Astrocyte of the spinal cord (primary cell): ENCODE measurements at regions not wholly inside any gene's neighbourhood (a gene's known extent, or its start where the extent isn't known, plus 50 kb on each side); places are given as distances from the start of the nearest gene placed in this dataset.

Experiments used
- DNase-seq: peaks from one replicate; pipeline ENCODE4 v3.0.0; 2011; ENCODE audit warnings: low read depth, low spot score
- H3K4me3 ChIP-seq: 2 replicates; pipeline ENCODE4 v1.5.1; 2011; ENCODE audit warnings: low read depth, mild to moderate bottlenecking, low read length, moderate library complexity
- in situ Hi-C: cut with HindIII; loops from 2 replicates; pipeline ENCODE4 v1.10.0; 2017; ENCODE audit warnings: low sequenced_read_pairs
- TF ChIP-seq, protein P1 (sequence below): IDR thresholded peaks from 2 replicates; pipeline ENCODE4 v1.5.1; 2012; ENCODE audit warnings: low read depth, mild to moderate bottlenecking, low read length, inconsistent platforms

DNA sequence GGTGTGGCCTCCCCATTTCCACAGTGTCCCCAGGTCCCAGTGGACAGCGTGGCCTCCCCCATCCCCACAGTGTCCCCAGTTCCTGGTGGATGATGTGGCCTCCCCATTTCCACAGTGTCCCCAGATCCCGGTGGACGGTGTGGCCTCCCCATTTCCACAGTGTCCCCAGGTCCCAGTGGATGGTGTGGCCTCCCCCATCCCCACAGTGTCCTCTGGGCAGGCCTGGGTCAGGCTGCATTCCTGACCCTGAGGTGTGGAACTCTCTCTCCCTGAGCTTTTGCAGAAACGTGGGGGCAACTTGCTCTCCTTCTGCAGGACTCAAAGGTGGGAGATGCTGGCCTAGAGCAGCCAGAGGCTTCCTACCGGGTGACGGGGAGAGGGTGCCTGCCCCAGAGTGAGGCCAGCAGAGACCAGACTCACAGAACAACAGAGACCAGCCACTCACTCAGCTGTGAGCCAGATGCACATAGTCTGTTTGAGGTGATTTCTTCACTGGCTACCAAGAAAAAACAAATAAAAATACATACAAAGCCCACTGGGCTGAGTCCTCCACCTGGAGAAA is 85.8 kb upstream of the FGF3 start:
- in situ Hi-C loops, result no loop called here
- TF ChIP-seq, protein P1, sequence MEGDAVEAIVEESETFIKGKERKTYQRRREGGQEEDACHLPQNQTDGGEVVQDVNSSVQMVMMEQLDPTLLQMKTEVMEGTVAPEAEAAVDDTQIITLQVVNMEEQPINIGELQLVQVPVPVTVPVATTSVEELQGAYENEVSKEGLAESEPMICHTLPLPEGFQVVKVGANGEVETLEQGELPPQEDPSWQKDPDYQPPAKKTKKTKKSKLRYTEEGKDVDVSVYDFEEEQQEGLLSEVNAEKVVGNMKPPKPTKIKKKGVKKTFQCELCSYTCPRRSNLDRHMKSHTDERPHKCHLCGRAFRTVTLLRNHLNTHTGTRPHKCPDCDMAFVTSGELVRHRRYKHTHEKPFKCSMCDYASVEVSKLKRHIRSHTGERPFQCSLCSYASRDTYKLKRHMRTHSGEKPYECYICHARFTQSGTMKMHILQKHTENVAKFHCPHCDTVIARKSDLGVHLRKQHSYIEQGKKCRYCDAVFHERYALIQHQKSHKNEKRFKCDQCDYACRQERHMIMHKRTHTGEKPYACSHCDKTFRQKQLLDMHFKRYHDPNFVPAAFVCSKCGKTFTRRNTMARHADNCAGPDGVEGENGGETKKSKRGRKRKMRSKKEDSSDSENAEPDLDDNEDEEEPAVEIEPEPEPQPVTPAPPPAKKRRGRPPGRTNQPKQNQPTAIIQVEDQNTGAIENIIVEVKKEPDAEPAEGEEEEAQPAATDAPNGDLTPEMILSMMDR, result no peak
- DNase-seq, result no peak
- H3K4me3 ChIP-seq, result no peak overlapping the region

DNA sequence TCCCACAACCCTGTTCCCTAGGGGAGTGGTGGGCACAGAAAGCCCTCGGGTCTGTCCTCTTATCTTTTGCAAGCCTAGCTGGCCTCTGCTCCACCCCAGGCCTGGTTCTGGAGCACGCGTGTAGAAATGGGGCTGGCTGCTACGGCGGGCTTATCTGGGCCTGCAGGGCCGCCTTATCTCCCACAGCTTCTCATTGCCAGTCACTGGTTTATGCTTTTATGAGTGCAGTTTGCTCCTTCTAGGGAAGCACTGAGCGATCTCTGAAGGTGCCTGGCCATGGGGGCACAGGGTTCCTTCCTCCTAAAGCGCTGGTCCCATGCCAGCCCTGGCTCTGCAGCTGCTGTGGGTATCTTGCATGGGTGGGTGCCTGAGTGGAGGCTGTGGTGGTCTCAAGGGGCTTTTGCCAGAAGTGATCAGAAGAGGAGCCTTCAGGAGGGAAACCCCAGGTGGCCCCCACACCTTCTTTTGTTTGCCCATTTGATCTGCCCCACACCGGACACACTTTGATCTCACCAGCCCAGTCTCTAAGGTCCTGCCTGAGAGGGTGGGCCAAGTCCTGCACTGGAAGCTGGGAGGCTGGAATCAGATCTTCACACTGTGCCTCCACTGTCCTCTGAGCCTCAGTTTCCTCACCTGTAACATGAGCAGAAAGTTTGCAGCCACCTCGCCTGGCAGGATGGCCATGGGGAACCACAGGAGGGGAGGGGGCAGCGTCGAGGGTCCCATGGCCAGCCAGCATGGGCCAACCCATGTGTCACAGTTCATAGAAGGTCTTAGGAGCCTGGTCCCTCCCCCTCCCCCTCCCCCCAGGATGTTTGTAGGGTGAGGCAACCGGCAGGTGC is 86.6 kb upstream of the FGF3 start:
- in situ Hi-C loops, result no loop called here
- no peak overlapping the region for H3K4me3 ChIP-seq
- DNase-seq, result no peak
- TF ChIP-seq, protein P1, result no peak

DNA sequence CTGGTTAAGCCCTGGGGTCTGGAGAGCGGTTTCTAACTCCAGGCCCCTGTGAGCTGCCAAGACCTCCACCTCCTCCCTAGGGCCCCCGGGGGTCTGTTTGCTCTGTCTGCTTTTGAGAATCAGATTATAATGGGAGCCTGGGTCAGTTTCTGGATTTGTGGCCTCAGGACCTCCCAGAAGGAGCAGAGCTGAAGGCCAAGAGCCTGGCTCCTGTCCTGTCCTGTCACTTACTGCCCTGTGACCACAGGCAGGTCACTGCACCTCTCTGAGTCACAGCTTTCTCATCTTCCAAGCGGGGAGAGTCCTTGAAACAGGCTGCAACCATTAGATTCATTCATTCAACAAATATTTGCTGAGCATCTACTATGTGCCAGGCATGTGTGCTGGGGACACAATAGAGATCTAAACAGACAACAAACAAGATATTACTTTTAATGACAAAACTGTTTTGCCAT is 87.3 kb upstream of the FGF3 start:
- TF ChIP-seq, protein P1, result no peak
- in situ Hi-C loops, result no loop called here
- no peak overlapping the region for H3K4me3 ChIP-seq
- DNase-seq, result no peak

DNA sequence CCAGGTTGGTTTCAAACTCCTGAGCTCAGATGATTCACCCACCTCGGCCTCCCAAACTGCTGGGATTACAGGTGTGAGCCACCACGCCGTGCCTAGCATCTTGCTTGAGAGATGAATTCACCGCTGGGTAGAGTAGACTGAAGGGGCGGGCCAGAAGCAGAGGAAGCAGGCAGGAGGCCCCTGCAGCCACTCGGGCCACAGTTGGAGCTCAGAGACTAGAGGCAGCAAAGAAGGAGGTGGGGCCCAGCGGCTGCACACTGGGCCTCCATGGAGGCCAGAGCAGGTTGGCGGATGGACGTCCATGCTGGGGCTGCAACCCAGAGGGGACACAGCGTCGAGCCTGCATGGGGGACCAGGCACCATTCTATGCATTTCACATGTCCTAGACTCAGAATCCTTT is 88.4 kb upstream of the FGF3 start:
- in situ Hi-C loops, result no loop called here
- no peak overlapping the region for H3K4me3 ChIP-seq
- TF ChIP-seq, protein P1, result no peak
- DNase-seq, result no peak

DNA sequence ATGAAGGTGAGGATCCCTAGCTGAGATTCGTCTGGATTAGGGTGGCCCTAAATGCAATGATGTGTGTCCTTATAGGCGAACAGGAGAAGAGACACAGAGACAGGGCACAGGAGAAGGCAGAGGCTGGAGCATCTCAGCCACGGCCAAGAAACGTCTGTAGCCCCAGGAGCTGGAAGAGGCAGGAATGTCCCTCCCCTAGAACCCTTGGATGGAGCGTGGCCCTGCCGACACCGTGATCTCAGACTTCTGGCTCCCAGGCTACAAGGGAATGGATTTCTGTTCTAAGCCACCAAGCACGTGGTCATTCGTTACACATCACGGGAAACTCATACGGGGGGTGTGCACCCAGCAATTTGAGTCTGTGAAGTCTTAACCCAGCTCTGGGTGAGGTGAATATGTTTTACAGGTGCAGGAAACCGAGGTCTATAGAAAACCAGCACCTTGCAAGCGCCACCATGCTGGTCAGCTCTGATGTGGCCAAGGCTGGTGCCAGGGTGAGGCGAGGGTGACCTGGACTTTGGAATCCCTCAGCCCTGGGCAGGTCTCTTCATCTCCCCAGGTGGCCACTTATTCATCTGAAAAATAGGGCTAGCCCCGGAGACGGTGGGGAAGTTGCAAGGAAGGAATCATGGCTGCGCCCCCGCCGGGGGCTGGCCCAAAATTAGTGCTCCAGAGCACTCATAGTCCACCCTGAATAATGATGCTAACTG is 89.5 kb upstream of the FGF3 start:
- no peak for DNase-seq
- in situ Hi-C loops, result no loop called here
- TF ChIP-seq, protein P1, result no peak
- no peak overlapping the region for H3K4me3 ChIP-seq

DNA sequence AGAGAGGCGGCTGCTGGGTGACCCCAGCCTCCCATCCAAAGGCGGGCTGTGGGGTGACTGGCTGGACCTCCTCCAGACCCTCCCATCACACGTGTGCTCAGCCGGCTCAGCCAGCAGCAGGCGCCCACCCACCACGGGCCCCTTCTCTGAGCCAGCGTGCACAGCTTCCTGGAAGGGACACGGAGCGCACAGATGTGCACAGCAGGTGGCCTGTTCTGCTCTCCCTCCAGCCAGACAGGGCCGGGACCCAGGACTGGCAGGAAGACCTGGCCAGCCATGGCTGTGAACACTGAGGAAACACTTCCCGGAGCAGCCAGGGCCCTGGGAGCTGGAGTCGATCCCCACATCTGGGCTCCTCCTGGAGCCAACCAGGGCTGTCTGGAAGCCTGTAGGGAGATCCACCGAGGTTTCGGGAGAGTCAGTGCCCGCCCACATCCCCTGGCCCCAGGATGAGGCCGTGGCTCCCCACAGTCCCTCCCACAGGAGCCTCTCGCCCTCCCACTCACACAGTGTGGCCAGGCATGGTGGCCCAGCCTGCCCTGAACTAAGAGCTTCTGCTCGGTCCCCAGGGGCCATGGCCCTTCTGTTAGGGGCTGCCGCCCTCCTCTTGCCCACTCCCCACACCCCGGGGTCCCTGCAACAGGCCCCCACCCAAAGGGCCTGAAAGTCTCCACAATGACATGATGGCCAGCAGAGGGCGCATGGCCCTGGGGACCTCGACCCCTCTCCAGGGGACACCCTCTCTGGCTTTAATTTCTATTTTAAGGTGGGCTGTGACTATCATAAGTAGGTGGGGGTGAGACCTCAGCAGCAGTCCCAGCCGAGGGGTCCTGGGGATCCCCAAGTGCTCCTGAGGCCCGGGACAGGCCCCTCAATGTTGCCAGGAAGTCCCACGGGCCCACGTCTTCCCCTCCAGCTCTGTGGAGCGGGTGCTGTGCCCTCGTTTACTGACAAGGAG is 90.6 kb upstream of the FGF3 start:
- H3K4me3 ChIP-seq, result no peak overlapping the region
- DNase-seq, result peak; percentile 19
- in situ Hi-C loops, result no loop called here
- TF ChIP-seq, protein P1, result peak; percentile 76
